ENCODE measurements at regions not wholly inside any gene's neighbourhood (a gene's known extent, or its start where the extent isn't known, plus 50 kb on each side); places are given as distances from the start of the nearest gene placed in this dataset.

- TF ChIP-seq CTCF (IDR thresholded peaks at IDR 0.05) (no peak), POLR2A (IDR thresholded peaks at IDR 0.05) (no peak)
Observed at GRCh38 chr4:174137698-174138097, 145.8 kb downstream of the FBXO8 start.

Measured in heart left ventricle (tissue), 13 donors.